ENCODE measurements at regions not wholly inside any gene's neighbourhood (a gene's known extent, or its start where the extent isn't known, plus 50 kb on each side); places are given as distances from the start of the nearest gene placed in this dataset.

- TF ChIP-seq CTCF (IDR thresholded peaks at IDR 0.05) (no peak), POLR2A (IDR thresholded peaks at IDR 0.05) (no peak), EP300 (IDR thresholded peaks at IDR 0.05) (no peak)
Observed at GRCh38 chr11:41522899-41523672, 63.6 kb upstream of the LRRC4C start.
